HCT116 (cell line): ENCODE measurements at regions not wholly inside any gene's neighbourhood (a gene's known extent, or its start where the extent isn't known, plus 50 kb on each side); places are given as distances from the start of the nearest gene placed in this dataset.

Source experiments
- ATAC-seq: fragments of 200-7000 bp; cut with Tn5 transposase; 2 replicates; pipeline ENCODE4 v1.9.1; 2020; ENCODE audit warnings: mild to moderate bottlenecking, moderate library complexity
- BruUV-seq: library from RNA; stranded (reverse); fragments of 400-500 nt; replicated peaks from 2 replicates; lab custom pipeline; 2021; lab: Mats Ljungman, UMichigan
- CTCF ChIA-PET: fragments of 300-600 bp; sonication (Branson Sonifier 250); formaldehyde crosslinking; loops from one replicate; lab custom pipeline; 2021; ENCODE audit warnings: antibody characterized with exemption; lab: Charles Lee
- POLR2A ChIA-PET: fragments of 300-600, 350-600 bp; sonication (Branson Sonifier 250); formaldehyde crosslinking; loops from one replicate; lab custom pipeline; 2021; ENCODE audit warnings: antibody characterized with exemption; lab: Charles Lee
- RAD21 ChIA-PET, 2 experiments: fragments of 300-600 bp; sonication (Branson Sonifier 250); formaldehyde crosslinking; loops; one replicate each; lab custom pipeline; 2023; ENCODE audit warnings: low total read pairs in 2 of 2; ENCODE audit not compliant: uncharacterized antibody in 2 of 2, unreplicated experiment in 2 of 2, low non-redundant PET in 1 of 2; lab: Charles Lee
- DNase-seq: peaks from one replicate; pipeline ENCODE4 v3.0.0-alpha.2; 2010; ENCODE audit warnings: low read depth, low spot score
- H2AFZ ChIP-seq: fragments of 200-600 bp; shearing (Covaris generic), sonication (generic); 2 replicates; pipeline ENCODE4 v1.6.1; 2017; ENCODE audit warnings: low read depth, mixed run types, mixed read lengths, antibody characterized with exemption, low read length; ENCODE audit not compliant: poor library complexity, severe bottlenecking
- H3K27ac ChIP-seq: 2 replicates; pipeline ENCODE4 v1.5.1; 2012; ENCODE audit warnings: low read depth, low read length
- H3K27me3 ChIP-seq: fragments of 200-600 bp; sonication (generic); 2 replicates; pipeline ENCODE4 v1.6.1; 2016; ENCODE audit warnings: mixed run types, low read length, mixed read lengths; ENCODE audit not compliant: insufficient read depth
- H3K36me3 ChIP-seq, 2 experiments: fragments of 200-500 bp in 1 of 2; fragments of 200-600 bp in 1 of 2; sonication (Bioruptor generic) in 1 of 2; sonication (generic) in 1 of 2; 2 replicates each; pipeline versions ENCODE4 v1.5.1 to v1.6.1; 2014 to 2016; ENCODE audit warnings: low read length in 2 of 2, inconsistent platforms in 1 of 2, mixed read lengths in 1 of 2, mixed run types in 1 of 2; ENCODE audit not compliant: insufficient read depth in 2 of 2, control insufficient read depth in 1 of 2
- H3K4me1 ChIP-seq, 2 experiments: fragments of 200-600 bp in 1 of 2; sonication (generic) in 1 of 2; 2 replicates each; pipeline versions ENCODE4 v1.5.1 to v1.6.1; 2012 to 2017; ENCODE audit warnings: low read length in 2 of 2, inconsistent platforms in 1 of 2, mild to moderate bottlenecking in 1 of 2, mixed read lengths in 1 of 2, mixed run types in 1 of 2, moderate library complexity in 1 of 2; ENCODE audit not compliant: insufficient read depth in 2 of 2, control insufficient read depth in 1 of 2
- H3K4me2 ChIP-seq: fragments of 200-600 bp; sonication (generic); 2 replicates; pipeline ENCODE4 v1.6.1; 2017; ENCODE audit warnings: mixed run types, low read length, mixed read lengths
- H3K4me3 ChIP-seq, 2 experiments: fragments of 200-600 bp in 1 of 2; sonication (generic) in 1 of 2; replicated peaks in 1 of 2; 2 replicates each; pipeline ENCODE4 v1.5.1; 2011 to 2016; ENCODE audit warnings: low read length in 2 of 2, control low read depth in 1 of 2, low read depth in 1 of 2, mild to moderate bottlenecking in 1 of 2, mixed read lengths in 1 of 2, mixed run types in 1 of 2
- H3K79me2 ChIP-seq: fragments of 200-600 bp; sonication (generic); 2 replicates; pipeline ENCODE4 v1.6.1; 2017; ENCODE audit warnings: mild to moderate bottlenecking, mixed run types, low read length, moderate library complexity, mixed read lengths; ENCODE audit not compliant: insufficient read depth
- H3K9ac ChIP-seq: fragments of 200-600 bp; sonication (generic); 2 replicates; pipeline ENCODE4 v1.6.1; 2016; ENCODE audit warnings: low read length, mixed read lengths
- H3K9me2 ChIP-seq: fragments of 200-600 bp; sonication (generic), shearing (Covaris generic); 2 replicates; pipeline ENCODE4 v1.6.1; 2017; ENCODE audit warnings: mixed run types, mild to moderate bottlenecking, moderate library complexity; ENCODE audit not compliant: insufficient read depth
- H3K9me3 ChIP-seq, 2 experiments: fragments of 200-500 bp in 1 of 2; fragments of 200-600 bp in 1 of 2; sonication (Bioruptor generic) in 1 of 2; sonication (generic) in 1 of 2; 2 replicates each; pipeline ENCODE4 v1.6.1; 2014 to 2017; ENCODE audit warnings: low read length in 2 of 2, mixed read lengths in 2 of 2, inconsistent platforms in 1 of 2, low read depth in 1 of 2, mild to moderate bottlenecking in 1 of 2, mixed run types in 1 of 2, moderate library complexity in 1 of 2; ENCODE audit not compliant: control insufficient read depth in 1 of 2, insufficient read depth in 1 of 2
- H4K20me1 ChIP-seq: fragments of 200-600 bp; sonication (generic), shearing (Covaris generic); 2 replicates; pipeline ENCODE4 v1.6.1; 2017; ENCODE audit warnings: mixed run types, mild to moderate bottlenecking, moderate library complexity; ENCODE audit not compliant: insufficient read depth
- CEBPB ChIP-seq: IDR thresholded peaks from 2 replicates; pipeline ENCODE4 v1.6.1; 2012; ENCODE audit warnings: low read depth
- EGR1 ChIP-seq: IDR thresholded peaks from 2 replicates; pipeline ENCODE4 v1.6.1; 2012; ENCODE audit warnings: low read depth
- ELF1 ChIP-seq: IDR thresholded peaks from 2 replicates; pipeline ENCODE4 v1.6.1; 2012; ENCODE audit warnings: low read depth, borderline replicate concordance
- EZH2phosphoT487 ChIP-seq: fragments of 200-600 bp; IDR thresholded peaks from 2 replicates; pipeline ENCODE4 v1.6.1; 2018; ENCODE audit warnings: antibody characterized with exemption, borderline replicate concordance
- FOSL1 ChIP-seq: IDR thresholded peaks from 2 replicates; pipeline ENCODE4 v1.6.1; 2012; ENCODE audit warnings: low read depth
- POLR2A ChIP-seq: IDR thresholded peaks from 2 replicates; pipeline ENCODE4 v1.7.0; 2011; ENCODE audit warnings: borderline replicate concordance; ENCODE audit not compliant: insufficient read depth, insufficient read length; ENCODE audit errors: extremely low read depth
- POLR2AphosphoS5 ChIP-seq: IDR thresholded peaks from 2 replicates; pipeline ENCODE4 v1.6.1; 2011; ENCODE audit warnings: mild to moderate bottlenecking, low read depth, low read length, moderate library complexity
- SIN3A ChIP-seq: IDR thresholded peaks from 2 replicates; pipeline ENCODE4 v1.6.1; 2012; ENCODE audit warnings: low read depth
- SP1 ChIP-seq: IDR thresholded peaks from 2 replicates; pipeline ENCODE4 v1.6.1; 2012; ENCODE audit warnings: low read depth
- TCF7L2 ChIP-seq: IDR thresholded peaks from 2 replicates; pipeline ENCODE4 v1.7.0; 2011; ENCODE audit warnings: borderline replicate concordance, inconsistent platforms; ENCODE audit not compliant: insufficient read depth, insufficient read length; ENCODE audit errors: extremely low read depth
- YY1 ChIP-seq: IDR thresholded peaks from 2 replicates; pipeline ENCODE4 v1.6.1; 2011; ENCODE audit warnings: low read length, low read depth, moderate library complexity, mild to moderate bottlenecking; ENCODE audit not compliant: insufficient replicate concordance; ENCODE audit errors: extremely low read depth
- ZFX ChIP-seq: fragments of 450-650 bp; IDR thresholded peaks from 2 replicates; pipeline ENCODE4 v1.6.1; 2017
- ZNF274 ChIP-seq: fragments of 200-500 bp; sonication (Bioruptor generic); IDR thresholded peaks from 2 replicates; pipeline ENCODE4 v1.6.1; 2014; ENCODE audit warnings: mild to moderate bottlenecking, low read depth, low read length, inconsistent platforms
- intact Hi-C: fragments of 100-400 bp; cut with micrococcal nuclease; formaldehyde crosslinking; loops from 2 replicates; pipeline ENCODE4 v1.10.0; 2022
- TF ChIP-seq, protein P1 (sequence below), 3 experiments: fragments of 200-600 bp in 1 of 3; sonication (generic) in 1 of 3; IDR thresholded peaks in 2 of 3; conservative IDR thresholded peaks in 1 of 3; 2 replicates each; pipeline ENCODE4 v1.5.1; 2012 to 2017; ENCODE audit warnings: low read depth in 2 of 3, low read length in 2 of 3, antibody characterized with exemption in 1 of 3, borderline replicate concordance in 1 of 3, control low read depth in 1 of 3, mild to moderate bottlenecking in 1 of 3, mixed read lengths in 1 of 3, mixed run types in 1 of 3, moderate library complexity in 1 of 3; ENCODE audit not compliant: insufficient read depth in 1 of 3
- TF ChIP-seq, protein P2 (sequence below): IDR thresholded peaks from 2 replicates; pipeline ENCODE4 v1.6.1; 2012; ENCODE audit warnings: low read depth

DNA sequence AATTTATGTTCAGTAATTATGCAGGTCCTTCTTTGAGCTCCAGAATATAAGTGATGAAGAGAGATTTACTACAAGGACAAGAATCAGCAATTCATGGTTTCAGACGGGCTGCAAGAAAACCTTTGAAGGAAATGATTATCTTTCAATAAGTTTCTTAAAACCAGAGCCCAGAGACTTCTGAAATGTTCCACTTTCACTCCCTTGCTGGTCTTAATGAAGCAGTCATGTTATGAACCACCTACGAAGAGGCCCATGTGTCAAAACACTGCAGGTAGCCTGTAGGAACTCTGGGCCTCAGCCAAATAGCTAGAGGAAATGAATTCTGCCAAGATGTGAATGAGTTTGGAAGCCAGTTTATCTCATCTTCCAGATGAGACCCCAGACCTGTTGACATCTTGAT lies 505.9 kb upstream of the MEF2C start:
- DNase-seq = no peak
- no peak for ATAC-seq
- no peak overlapping the region for H2AFZ ChIP-seq
- no TSS peak for BruUV-seq
- no peak for TF ChIP-seq ZNF274
- no peak for TF ChIP-seq ELF1
- no peak for TF ChIP-seq EZH2phosphoT487
- no peak for TF ChIP-seq SP1
- no peak for TF ChIP-seq POLR2AphosphoS5
- TF ChIP-seq FOSL1 = no peak
- TF ChIP-seq, protein P1, sequence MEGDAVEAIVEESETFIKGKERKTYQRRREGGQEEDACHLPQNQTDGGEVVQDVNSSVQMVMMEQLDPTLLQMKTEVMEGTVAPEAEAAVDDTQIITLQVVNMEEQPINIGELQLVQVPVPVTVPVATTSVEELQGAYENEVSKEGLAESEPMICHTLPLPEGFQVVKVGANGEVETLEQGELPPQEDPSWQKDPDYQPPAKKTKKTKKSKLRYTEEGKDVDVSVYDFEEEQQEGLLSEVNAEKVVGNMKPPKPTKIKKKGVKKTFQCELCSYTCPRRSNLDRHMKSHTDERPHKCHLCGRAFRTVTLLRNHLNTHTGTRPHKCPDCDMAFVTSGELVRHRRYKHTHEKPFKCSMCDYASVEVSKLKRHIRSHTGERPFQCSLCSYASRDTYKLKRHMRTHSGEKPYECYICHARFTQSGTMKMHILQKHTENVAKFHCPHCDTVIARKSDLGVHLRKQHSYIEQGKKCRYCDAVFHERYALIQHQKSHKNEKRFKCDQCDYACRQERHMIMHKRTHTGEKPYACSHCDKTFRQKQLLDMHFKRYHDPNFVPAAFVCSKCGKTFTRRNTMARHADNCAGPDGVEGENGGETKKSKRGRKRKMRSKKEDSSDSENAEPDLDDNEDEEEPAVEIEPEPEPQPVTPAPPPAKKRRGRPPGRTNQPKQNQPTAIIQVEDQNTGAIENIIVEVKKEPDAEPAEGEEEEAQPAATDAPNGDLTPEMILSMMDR (IDR thresholded peaks at IDR 0.05 in 2 of 3, conservative IDR thresholded peaks at IDR 0.05 in 1 of 3; ENCODE audit: borderline replicate concordance in 1 of 3, insufficient read depth in 1 of 3, low read depth in 2 of 3, low read length in 2 of 3) = no peak
- TF ChIP-seq EGR1 = no peak
- TF ChIP-seq, protein P2, sequence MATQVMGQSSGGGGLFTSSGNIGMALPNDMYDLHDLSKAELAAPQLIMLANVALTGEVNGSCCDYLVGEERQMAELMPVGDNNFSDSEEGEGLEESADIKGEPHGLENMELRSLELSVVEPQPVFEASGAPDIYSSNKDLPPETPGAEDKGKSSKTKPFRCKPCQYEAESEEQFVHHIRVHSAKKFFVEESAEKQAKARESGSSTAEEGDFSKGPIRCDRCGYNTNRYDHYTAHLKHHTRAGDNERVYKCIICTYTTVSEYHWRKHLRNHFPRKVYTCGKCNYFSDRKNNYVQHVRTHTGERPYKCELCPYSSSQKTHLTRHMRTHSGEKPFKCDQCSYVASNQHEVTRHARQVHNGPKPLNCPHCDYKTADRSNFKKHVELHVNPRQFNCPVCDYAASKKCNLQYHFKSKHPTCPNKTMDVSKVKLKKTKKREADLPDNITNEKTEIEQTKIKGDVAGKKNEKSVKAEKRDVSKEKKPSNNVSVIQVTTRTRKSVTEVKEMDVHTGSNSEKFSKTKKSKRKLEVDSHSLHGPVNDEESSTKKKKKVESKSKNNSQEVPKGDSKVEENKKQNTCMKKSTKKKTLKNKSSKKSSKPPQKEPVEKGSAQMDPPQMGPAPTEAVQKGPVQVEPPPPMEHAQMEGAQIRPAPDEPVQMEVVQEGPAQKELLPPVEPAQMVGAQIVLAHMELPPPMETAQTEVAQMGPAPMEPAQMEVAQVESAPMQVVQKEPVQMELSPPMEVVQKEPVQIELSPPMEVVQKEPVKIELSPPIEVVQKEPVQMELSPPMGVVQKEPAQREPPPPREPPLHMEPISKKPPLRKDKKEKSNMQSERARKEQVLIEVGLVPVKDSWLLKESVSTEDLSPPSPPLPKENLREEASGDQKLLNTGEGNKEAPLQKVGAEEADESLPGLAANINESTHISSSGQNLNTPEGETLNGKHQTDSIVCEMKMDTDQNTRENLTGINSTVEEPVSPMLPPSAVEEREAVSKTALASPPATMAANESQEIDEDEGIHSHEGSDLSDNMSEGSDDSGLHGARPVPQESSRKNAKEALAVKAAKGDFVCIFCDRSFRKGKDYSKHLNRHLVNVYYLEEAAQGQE = no peak
- no peak for TF ChIP-seq TCF7L2
- TF ChIP-seq ZFX = no peak
- no peak for TF ChIP-seq SIN3A
- no peak for TF ChIP-seq CEBPB
- no peak for TF ChIP-seq POLR2A
- no peak for TF ChIP-seq YY1
- TF ChIP-seq, all 23 proteins: peak for 0
- H3K27me3 ChIP-seq = no peaks in the 10 kb centered on the region
- intact Hi-C loops = no loop called here
- no peaks in the 10 kb centered on the region for H3K79me2 ChIP-seq
- no peaks in the 10 kb centered on the region for H3K4me1 ChIP-seq
- no peak overlapping the region for H3K9ac ChIP-seq
- H3K27ac ChIP-seq = no peak overlapping the region
- ChIA-PET POLR2A (no interaction called here), CTCF (no interaction called here), RAD21 (no interaction called here)
- no peaks in the 10 kb centered on the region for H3K36me3 ChIP-seq
- H3K4me3 ChIP-seq = no peak overlapping the region
- H3K4me2 ChIP-seq = no peak overlapping the region
- no peaks in the 10 kb centered on the region for H3K9me3 ChIP-seq
- no peaks in the 10 kb centered on the region for H4K20me1 ChIP-seq
- H3K9me2 ChIP-seq = no peaks in the 10 kb centered on the region
